Liver (tissue), 7 donors: ENCODE measurements at regions not wholly inside any gene's neighbourhood (a gene's known extent, or its start where the extent isn't known, plus 50 kb on each side); places are given as distances from the start of the nearest gene placed in this dataset.

Source experiments
- DNase-seq: peaks from one replicate; pipeline ENCODE4 v3.0.0-alpha.2; 2017; ENCODE audit warnings: low spot score
- H3K27ac ChIP-seq, 2 donors: one replicate each; pipeline ENCODE4 v1.7.0; 2013; ENCODE audit warnings: inconsistent platforms in 2 of 2, low read length in 2 of 2, control low read depth in 1 of 2, low read depth in 1 of 2, mild to moderate bottlenecking in 1 of 2
- H3K27me3 ChIP-seq, 4 donors: one replicate each; pipeline versions ENCODE4 v1.6.1 to v1.7.0; 2013; ENCODE audit warnings: low read length in 3 of 4, inconsistent platforms in 1 of 4, mild to moderate bottlenecking in 1 of 4, moderate library complexity in 1 of 4; ENCODE audit not compliant: control insufficient read depth in 4 of 4, insufficient read depth in 4 of 4
- H3K36me3 ChIP-seq, 4 donors: one replicate each; pipeline versions ENCODE4 v1.6.1 to v1.7.0; 2013; ENCODE audit warnings: low read length in 3 of 4, mild to moderate bottlenecking in 3 of 4, low read depth in 1 of 4, moderate library complexity in 1 of 4; ENCODE audit not compliant: control insufficient read depth in 4 of 4, insufficient read depth in 3 of 4
- H3K4me1 ChIP-seq, 4 donors: one replicate each; pipeline versions ENCODE4 v1.6.1 to v1.7.0; 2013; ENCODE audit warnings: low read length in 3 of 4, mild to moderate bottlenecking in 3 of 4, moderate library complexity in 1 of 4; ENCODE audit not compliant: control insufficient read depth in 4 of 4, insufficient read depth in 4 of 4
- H3K4me3 ChIP-seq, 3 donors: one replicate each; pipeline versions ENCODE4 v1.6.1 to v1.7.0; 2013; ENCODE audit warnings: low read length in 3 of 3, control low read depth in 1 of 3, low read depth in 1 of 3, mild to moderate bottlenecking in 1 of 3
- H3K9ac ChIP-seq, 2 donors: one replicate each; pipeline ENCODE4 v1.7.0; 2013; ENCODE audit warnings: low read length in 2 of 2, mild to moderate bottlenecking in 2 of 2, moderate library complexity in 2 of 2, control low read depth in 1 of 2, low read depth in 1 of 2
- H3K9me3 ChIP-seq, 4 donors: one replicate each; pipeline versions ENCODE4 v1.6.1 to v1.7.0; 2013; ENCODE audit warnings: low read length in 3 of 4; ENCODE audit not compliant: control insufficient read depth in 4 of 4
- ATF3 ChIP-seq: IDR thresholded peaks from 2 replicates; pipeline ENCODE4 v1.6.1; 2016; ENCODE audit warnings: antibody characterized with exemption
- FOXA1 ChIP-seq: IDR thresholded peaks from 2 replicates; pipeline ENCODE4 v1.6.1; 2016; ENCODE audit warnings: antibody characterized with exemption
- GABPA ChIP-seq, 2 donors: IDR thresholded peaks in 1 of 2; conservative IDR thresholded peaks in 1 of 2; 2 replicates each; pipeline ENCODE4 v1.6.1; 2016; ENCODE audit warnings: antibody characterized with exemption in 2 of 2, mild to moderate bottlenecking in 1 of 2, moderate library complexity in 1 of 2
- HNF4A ChIP-seq, 2 donors: conservative IDR thresholded peaks; 2 replicates each; pipeline ENCODE4 v1.6.1; 2016; ENCODE audit warnings: antibody characterized with exemption in 2 of 2, mild to moderate bottlenecking in 2 of 2
- HNF4G ChIP-seq: IDR thresholded peaks from 2 replicates; pipeline ENCODE4 v1.6.1; 2016; ENCODE audit warnings: antibody characterized with exemption
- JUND ChIP-seq, 2 donors: IDR thresholded peaks; 2 replicates each; pipeline ENCODE4 v1.6.1; 2016; ENCODE audit warnings: antibody characterized with exemption in 2 of 2
- MAX ChIP-seq: IDR thresholded peaks from 2 replicates; pipeline ENCODE4 v1.6.1; 2016; ENCODE audit warnings: antibody characterized with exemption
- NR2F2 ChIP-seq: IDR thresholded peaks from 2 replicates; pipeline ENCODE4 v1.6.1; 2016; ENCODE audit warnings: antibody characterized with exemption
- RAD21 ChIP-seq, 2 donors: IDR thresholded peaks; 2 replicates each; pipeline ENCODE4 v1.6.1; 2016; ENCODE audit warnings: antibody characterized with exemption in 2 of 2, mild to moderate bottlenecking in 2 of 2
- REST ChIP-seq: IDR thresholded peaks from 2 replicates; pipeline ENCODE4 v1.6.1; 2016; ENCODE audit warnings: antibody characterized with exemption, mild to moderate bottlenecking
- RXRA ChIP-seq, 2 donors: IDR thresholded peaks; 2 replicates each; pipeline ENCODE4 v1.6.1; 2017 to 2018; ENCODE audit warnings: antibody characterized with exemption in 2 of 2, mild to moderate bottlenecking in 1 of 2
- SP1 ChIP-seq: IDR thresholded peaks from 2 replicates; pipeline ENCODE4 v1.6.1; 2018; ENCODE audit warnings: antibody characterized with exemption, mild to moderate bottlenecking
- TAF1 ChIP-seq: conservative IDR thresholded peaks from 2 replicates; pipeline ENCODE4 v1.6.1; 2016; ENCODE audit warnings: antibody characterized with exemption, mild to moderate bottlenecking
- YY1 ChIP-seq: IDR thresholded peaks from 2 replicates; pipeline ENCODE4 v1.6.1; 2016; ENCODE audit warnings: antibody characterized with exemption, mild to moderate bottlenecking
- ZBTB33 ChIP-seq: IDR thresholded peaks from 2 replicates; pipeline ENCODE4 v1.6.1; 2016; ENCODE audit warnings: antibody characterized with exemption
- WGBS: extraction: QIAGEN DNeasy Blood & Tissue Kit; methylation state at CpG from one replicate; pipeline ENCODE4 v1.1.7; 2013; 5-methylcytosine and 5-hydroxymethylcytosine counted together
- donor health status: healthy.
- donor health status: healthy.
- donor health status: healthy.
- donor health status: healthy.

GRCh38 chr4:148944136-148944838 lies 502.1 kb upstream of the NR3C2 start (continued):
- no peak for TF ChIP-seq YY1

GRCh38 chr4:148934926-148935578 lies 492.8 kb upstream of the NR3C2 start:
- no peak for DNase-seq
- Histone ChIP-seq H3K36me3 (no peaks in the 10 kb centered on the region), H3K4me1 (no peaks in the 10 kb centered on the region), H3K27ac (no peak overlapping the region), H3K9ac (no peak overlapping the region), H3K27me3 (no peaks in the 10 kb centered on the region), H3K4me3 (no peak overlapping the region), H3K9me3 (peaks cover 0 to 2% (median 0%) of the 10 kb centered on the region in 4 donors)
- TF ChIP-seq RXRA (IDR thresholded peaks at IDR 0.05), result no peak
- TF ChIP-seq FOXA1, result no peak
- no peak for TF ChIP-seq HNF4A (conservative IDR thresholded peaks at IDR 0.05)
- no peak for TF ChIP-seq YY1
- no peak for TF ChIP-seq GABPA (IDR thresholded peaks at IDR 0.05 in 1 of 2, conservative IDR thresholded peaks at IDR 0.05 in 1 of 2)
- TF ChIP-seq ATF3, result no peak
- no peak for TF ChIP-seq JUND (IDR thresholded peaks at IDR 0.05)
- no peak for TF ChIP-seq NR2F2
- no peak for TF ChIP-seq TAF1
- TF ChIP-seq RAD21 (IDR thresholded peaks at IDR 0.05), result no peak
- no peak for TF ChIP-seq REST
- TF ChIP-seq SP1, result no peak
- no peak for TF ChIP-seq MAX
- no peak for TF ChIP-seq ZBTB33
- no peak for TF ChIP-seq HNF4G
- 57% methylated on average over 3 of the region's 3 CpGs for WGBS
